HT-29 (cell line): ENCODE measurements at regions not wholly inside any gene's neighbourhood (a gene's known extent, or its start where the extent isn't known, plus 50 kb on each side); places are given as distances from the start of the nearest gene placed in this dataset.

Experiments used
- DNase-seq: peaks from one replicate; pipeline ENCODE4 v3.0.0-alpha.2; 2015; ENCODE audit warnings: low spot score

GRCh38 chr13:26967119-26968038, 204.2 kb downstream of the USP12 start:
- peak; percentile 42 for DNase-seq

- peak; percentile 67 for DNase-seq
Measured at GRCh38 chr13:26966701-26967080, 204.9 kb downstream of the USP12 start.

GRCh38 chr13:26965952-26966700, 205.5 kb downstream of the USP12 start:
- DNase-seq: no peak

GRCh38 chr13:26964278-26965250, 204.0 kb upstream of the GPR12 start:
- peak; percentile 65 for DNase-seq

- DNase-seq: no peak
Measured at GRCh38 chr13:26962671-26963070, 202.1 kb upstream of the GPR12 start.

GRCh38 chr13:26961890-26962615, 201.5 kb upstream of the GPR12 start:
- peak; percentile 56 for DNase-seq

- no peak for DNase-seq
Measured at GRCh38 chr13:26957182-26957581, 196.6 kb upstream of the GPR12 start.

GRCh38 chr13:26956522-26957142, 196.0 kb upstream of the GPR12 start:
- DNase-seq: peak; percentile 66

- DNase-seq: no peak
Measured at GRCh38 chr13:26954976-26955375, 194.4 kb upstream of the GPR12 start.

GRCh38 chr13:26953291-26953690, 192.7 kb upstream of the GPR12 start:
- no peak for DNase-seq

- DNase-seq: no peak
Measured at GRCh38 chr13:26952551-26953143, 192.1 kb upstream of the GPR12 start.

- DNase-seq: no peak
Measured at GRCh38 chr13:26951581-26952177, 191.1 kb upstream of the GPR12 start.

GRCh38 chr13:26950968-26951367, 190.4 kb upstream of the GPR12 start:
- no peak for DNase-seq

GRCh38 chr13:26950546-26950945, 190.0 kb upstream of the GPR12 start:
- DNase-seq: no peak

- no peak for DNase-seq
Measured at GRCh38 chr13:26949701-26950502, 189.3 kb upstream of the GPR12 start.

GRCh38 chr13:26948353-26948752, 187.8 kb upstream of the GPR12 start:
- DNase-seq: no peak

GRCh38 chr13:26946684-26947343, 186.2 kb upstream of the GPR12 start:
- peak; percentile 95 for DNase-seq

GRCh38 chr13:26943748-26944147, 183.2 kb upstream of the GPR12 start:
- DNase-seq: no peak
